Esophagus squamous epithelium (tissue), 5 donors: ENCODE measurements at regions not wholly inside any gene's neighbourhood (a gene's known extent, or its start where the extent isn't known, plus 50 kb on each side); places are given as distances from the start of the nearest gene placed in this dataset.

ENCODE experiments used
- DNase-seq: peaks from one replicate; lab custom pipeline; 2025; lab: John Stamatoyannopoulos, UW
- H3K27ac ChIP-seq, 4 donors: fragments of 200-600 bp; sonication (generic); one replicate each; pipeline ENCODE4 v1.5.1; 2016 to 2019; ENCODE audit warnings: mild to moderate bottlenecking in 1 of 4
- H3K27me3 ChIP-seq, 4 donors: fragments of 200-600 bp; sonication (generic); 1 replicate in 3 of 4; 2 replicates in 1 of 4; pipeline versions ENCODE4 v1.5.1 to v1.6.0; 2017 to 2021; ENCODE audit warnings: antibody characterized with exemption in 1 of 4
- H3K36me3 ChIP-seq, 3 donors: fragments of 200-600 bp; sonication (generic); one replicate each; pipeline ENCODE4 v1.5.1; 2016 to 2019
- H3K4me1 ChIP-seq, 3 donors: fragments of 200-600 bp; sonication (generic); one replicate each; pipeline ENCODE4 v1.5.1; 2017 to 2019
- H3K4me3 ChIP-seq, 4 donors: fragments of 200-600 bp; sonication (generic); 1 replicate in 3 of 4; 2 replicates in 1 of 4; pipeline ENCODE4 v1.5.1; 2016 to 2019; ENCODE audit warnings: mild to moderate bottlenecking in 2 of 4, moderate library complexity in 1 of 4
- H3K9me3 ChIP-seq, 3 donors: fragments of 200-600 bp; sonication (generic); one replicate each; pipeline ENCODE4 v1.5.1; 2016 to 2019
- CTCF ChIP-seq, 6 experiments: fragments of 450-650 bp in 4 of 6; fragments of 200-600 bp in 2 of 6; sonication (generic) in 2 of 6; IDR thresholded peaks; one replicate each; pipeline ENCODE4 v1.5.1; 2016 to 2019; ENCODE audit warnings: antibody characterized with exemption in 6 of 6, mild to moderate bottlenecking in 4 of 6, moderate library complexity in 4 of 6
- POLR2A ChIP-seq, 4 donors: fragments of 450-650 bp; IDR thresholded peaks; one replicate each; pipeline ENCODE4 v1.6.1; 2017; ENCODE audit warnings: antibody characterized with exemption in 4 of 4, mild to moderate bottlenecking in 4 of 4, moderate library complexity in 3 of 4
- WGBS, 2 donors: methylation state at CpG; one replicate each; pipeline ENCODE4 v1.1.5; 2018; 5-methylcytosine and 5-hydroxymethylcytosine counted together
- intact Hi-C: fragments of 100-400 bp; cut with DNase I; formaldehyde crosslinking; loops from one replicate; pipeline ENCODE4 v1.15.0; 2022
- donor health status: DM: yes; HTN: yes; CAD: no.

GRCh38 chr16:86217891-86218270 lies 292.4 kb upstream of the FOXF1 start:
- H3K36me3 ChIP-seq = no peaks in the 10 kb centered on the region
- TF ChIP-seq CTCF (IDR thresholded peaks at IDR 0.05) (no peak), POLR2A (IDR thresholded peaks at IDR 0.05) (no peak)
- H3K9me3 ChIP-seq = no peaks in the 10 kb centered on the region
- 67 to 78% methylated on average over 1 to 6 of the region's 7 CpGs for WGBS, 2 donors
- intact Hi-C loops = no loop called here
- H3K4me3 ChIP-seq = no peak overlapping the region
- H3K27ac ChIP-seq = no peak overlapping the region
- peaks cover 0 to 11% (median 0%) of the 10 kb centered on the region in 4 donors for H3K27me3 ChIP-seq
- peaks cover 0 to 38% (median 12%) of the 10 kb centered on the region in 3 donors for H3K4me1 ChIP-seq
- DNase-seq = no peak

- Histone ChIP-seq H3K27me3 (peaks cover 0 to 18% (median 0%) of the 10 kb centered on the region in 4 donors), H3K27ac (peak overlapping the region in 2 of 4 donors; percentile 1 to 14), H3K4me3 (no peak overlapping the region), H3K36me3 (no peaks in the 10 kb centered on the region), H3K4me1 (peaks cover 0 to 34% (median 12%) of the 10 kb centered on the region in 3 donors), H3K9me3 (no peaks in the 10 kb centered on the region)
- no peak for DNase-seq
- 70 to 80% methylated on average over 5 to 6 of the region's 9 CpGs for WGBS, 2 donors
- TF ChIP-seq POLR2A (IDR thresholded peaks at IDR 0.05) = no peak
- no peak for TF ChIP-seq CTCF (IDR thresholded peaks at IDR 0.05)
- intact Hi-C loops = no loop called here
These were observed 291.7 kb upstream of the FOXF1 start for GRCh38 chr16:86218479-86219170.

- Histone ChIP-seq H3K36me3 (no peaks in the 10 kb centered on the region), H3K4me3 (no peak overlapping the region), H3K27me3 (peaks cover 0 to 26% (median 0%) of the 10 kb centered on the region in 4 donors), H3K4me1 (peaks cover 0 to 22% (median 7%) of the 10 kb centered on the region in 3 donors), H3K9me3 (no peaks in the 10 kb centered on the region), H3K27ac (peak overlapping the region; percentile 12 to 75 (median 54))
- no peak for TF ChIP-seq CTCF (IDR thresholded peaks at IDR 0.05)
- no peak for TF ChIP-seq POLR2A (IDR thresholded peaks at IDR 0.05)
- 49 to 54% methylated on average over 15 to 22 of the region's 22 CpGs for WGBS, 2 donors
- intact Hi-C loops = no loop called here
- no peak for DNase-seq
These were observed 290.5 kb upstream of the FOXF1 start for GRCh38 chr16:86219655-86220445.

- H3K4me3 ChIP-seq = no peak overlapping the region
- DNase-seq = no peak
- H3K9me3 ChIP-seq = no peaks in the 10 kb centered on the region
- peak overlapping the region in 3 of 4 donors; percentile 12 to 75 (median 69) for H3K27ac ChIP-seq
- H3K4me1 ChIP-seq = peaks cover 0 to 15% (median under 1%) of the 10 kb centered on the region in 3 donors
- peaks cover 0 to 26% (median 0%) of the 10 kb centered on the region in 4 donors for H3K27me3 ChIP-seq
- TF ChIP-seq CTCF (IDR thresholded peaks at IDR 0.05) (no peak), POLR2A (IDR thresholded peaks at IDR 0.05) (no peak)
- intact Hi-C loops = no loop called here
- H3K36me3 ChIP-seq = no peaks in the 10 kb centered on the region
These were observed 289.8 kb upstream of the FOXF1 start for GRCh38 chr16:86220561-86220960.

- DNase-seq = no peak
- TF ChIP-seq CTCF (IDR thresholded peaks at IDR 0.05) = no peak
- TF ChIP-seq POLR2A (IDR thresholded peaks at IDR 0.05) = no peak
- H3K4me1 ChIP-seq = peaks cover 0 to 9% (median 0%) of the 10 kb centered on the region in 3 donors
- H3K27me3 ChIP-seq = peaks cover 0 to 26% (median 0%) of the 10 kb centered on the region in 4 donors
- intact Hi-C loops = no loop called here
- H3K9me3 ChIP-seq = no peaks in the 10 kb centered on the region
- no peak overlapping the region for H3K4me3 ChIP-seq
- H3K36me3 ChIP-seq = no peaks in the 10 kb centered on the region
- peak overlapping the region in 2 of 4 donors; percentile 69 to 75 for H3K27ac ChIP-seq
- WGBS, 2 donors = 60 to 86% methylated on average over 7 to 8 of the region's 8 CpGs
These were observed 289.2 kb upstream of the FOXF1 start for GRCh38 chr16:86221085-86221484.
